GM18909 (cell line): ENCODE measurements at regions not wholly inside any gene's neighbourhood (a gene's known extent, or its start where the extent isn't known, plus 50 kb on each side); places are given as distances from the start of the nearest gene placed in this dataset.

Experiments used
- ATAC-seq: cut with Tn5 transposase; IDR thresholded peaks from one replicate; pipeline ENCODE4 v1.9.1; 2021; ENCODE audit warnings: mild to moderate bottlenecking; ENCODE audit not compliant: unreplicated experiment, poor library complexity

DNA sequence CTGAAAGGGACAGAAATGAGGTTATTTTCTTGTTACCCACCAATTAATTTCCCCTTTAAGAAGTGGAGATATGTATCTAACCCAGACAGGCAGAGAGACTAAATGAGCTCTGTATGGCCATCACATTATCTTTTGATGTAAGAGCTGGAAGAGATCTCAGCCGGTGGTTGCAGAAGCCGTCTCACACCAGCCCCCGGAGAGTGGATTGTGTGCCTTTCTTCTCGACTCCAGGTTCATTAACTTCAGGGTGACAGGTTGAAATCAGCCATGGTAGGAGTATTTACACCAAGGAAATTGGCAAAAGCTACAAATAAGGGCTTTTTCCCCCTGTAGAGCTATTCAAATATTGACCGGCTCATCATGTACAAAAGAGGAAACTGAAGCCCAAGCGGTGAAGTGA is 580.3 kb upstream of the CADM1 start:
- no peak for ATAC-seq

DNA sequence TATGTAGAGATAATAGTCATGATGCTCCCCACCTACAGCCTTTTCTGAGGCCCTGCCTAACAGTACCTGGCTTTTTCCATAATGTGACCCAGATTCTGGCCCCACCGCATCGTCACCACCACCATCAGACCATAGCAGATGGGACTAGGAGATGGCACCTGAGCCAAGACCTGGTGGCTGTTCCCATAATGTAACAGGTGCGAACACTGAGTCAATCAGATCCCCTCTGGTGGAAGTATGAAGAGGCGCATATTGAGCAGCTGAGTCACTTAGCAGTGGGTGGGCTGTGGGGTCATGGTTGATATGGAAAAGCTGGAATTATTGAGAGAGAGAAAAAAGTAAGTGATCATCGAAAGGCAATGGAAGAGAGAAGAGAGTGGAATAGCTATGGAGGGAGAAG is 578.0 kb upstream of the CADM1 start:
- ATAC-seq, result no peak

DNA sequence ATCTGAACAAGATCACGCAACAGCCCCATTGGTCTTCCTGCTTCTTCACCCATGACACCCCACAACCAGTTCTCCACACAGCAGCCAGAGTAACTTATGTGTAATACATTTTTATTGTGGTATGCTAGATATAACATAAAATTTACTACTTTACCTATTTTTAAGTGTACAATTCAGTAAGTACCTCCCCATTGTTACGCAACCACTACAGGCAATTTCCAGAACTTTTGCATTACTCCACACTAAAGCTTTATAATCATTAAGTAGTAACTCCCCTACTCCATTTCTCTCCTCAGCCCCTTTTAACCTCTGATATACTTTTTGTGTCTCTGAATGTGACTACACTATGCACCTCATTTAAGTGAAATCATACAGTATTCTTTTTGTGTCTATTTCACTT is 575.4 kb upstream of the CADM1 start:
- ATAC-seq, result no peak

DNA sequence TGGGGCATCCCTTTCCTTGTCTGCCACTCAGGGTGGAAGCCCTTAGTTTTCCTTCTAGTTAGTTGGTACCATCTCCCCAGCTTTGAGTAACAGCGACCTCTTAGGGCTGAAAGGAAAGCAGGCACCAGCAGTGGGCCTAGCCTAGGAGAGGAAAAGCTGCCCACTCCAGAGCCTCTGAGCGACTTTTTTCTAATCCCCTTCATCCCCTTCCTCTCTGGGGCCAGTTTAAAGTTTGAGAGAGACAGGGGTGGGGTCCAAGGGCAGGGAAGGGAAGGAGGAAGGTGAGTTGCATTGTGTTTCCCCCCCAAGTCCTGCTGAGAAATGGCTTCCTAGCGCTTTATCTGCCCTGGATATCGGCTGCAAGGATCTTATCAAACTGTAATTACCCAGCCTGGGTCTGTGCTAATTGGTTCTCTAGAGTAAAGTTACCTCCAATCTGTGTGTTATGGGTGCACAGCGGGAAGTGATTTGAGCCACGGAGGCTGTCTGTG is 573.9 kb upstream of the CADM1 start:
- no peak for ATAC-seq

DNA sequence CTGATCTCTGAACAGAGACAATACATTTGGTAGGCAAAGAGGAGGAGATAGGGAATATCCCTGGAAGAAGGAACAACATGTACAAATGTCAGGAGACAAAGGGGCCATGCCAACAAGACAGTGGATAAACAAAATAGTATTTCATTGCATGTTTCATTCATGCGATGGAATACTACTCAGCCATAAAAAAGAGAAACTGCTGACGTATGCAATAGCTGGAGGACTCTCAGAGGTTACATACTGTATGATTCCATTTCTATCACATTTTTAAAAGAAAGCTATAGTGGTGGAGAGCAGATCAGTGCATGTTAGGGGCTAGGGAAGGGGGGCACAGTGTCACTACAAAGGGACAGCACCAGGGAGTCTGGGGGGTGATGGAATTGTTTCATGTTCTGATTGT is 572.9 kb upstream of the CADM1 start:
- no peak for ATAC-seq

DNA sequence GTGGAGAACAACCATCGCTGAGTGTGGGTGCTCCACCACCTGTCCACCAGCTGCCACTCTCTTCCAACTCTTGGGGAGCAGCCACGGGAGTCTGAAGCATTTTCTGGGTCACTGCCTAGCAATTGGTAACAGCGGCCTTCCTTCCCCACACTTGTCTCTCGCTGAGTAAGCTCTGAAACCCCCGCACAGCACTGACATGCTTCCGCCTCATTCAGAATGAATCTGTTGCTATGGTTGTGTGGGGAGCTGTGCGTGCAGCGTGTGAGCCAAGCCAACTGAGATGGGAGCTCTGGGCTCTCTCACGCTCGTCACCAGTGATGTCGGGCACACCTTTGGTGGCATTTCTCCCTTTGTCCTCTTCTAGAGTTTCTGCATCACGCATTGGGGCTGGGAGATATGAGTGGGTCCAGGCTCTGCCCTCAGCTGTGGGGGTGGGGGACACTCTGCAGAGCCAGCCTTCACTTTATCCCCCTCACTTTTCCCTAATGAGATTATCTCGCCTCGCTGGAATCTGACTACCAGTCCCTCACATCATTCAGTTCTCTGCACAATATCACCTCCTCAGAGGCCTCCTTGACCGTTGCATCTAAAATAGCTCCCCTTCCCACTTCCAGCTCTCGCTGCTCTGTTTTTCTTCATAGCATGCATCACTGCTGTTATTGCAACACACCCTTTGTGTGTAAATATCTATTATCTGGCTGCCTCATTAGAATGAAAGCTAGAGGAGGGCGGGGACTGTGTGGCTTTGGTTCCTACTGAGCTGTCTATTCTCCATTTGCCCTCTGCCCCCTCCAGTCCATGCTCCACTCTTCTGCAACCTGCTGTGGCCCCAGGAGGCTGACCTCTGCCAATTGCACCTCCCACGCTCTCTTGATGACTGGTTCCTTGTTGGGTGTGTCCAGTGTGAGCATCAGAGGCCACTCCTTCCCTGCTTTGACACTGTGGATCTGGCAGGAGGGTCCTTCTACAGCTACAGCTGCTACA is 569.9 kb upstream of the CADM1 start:
- ATAC-seq, result peak; percentile 66

DNA sequence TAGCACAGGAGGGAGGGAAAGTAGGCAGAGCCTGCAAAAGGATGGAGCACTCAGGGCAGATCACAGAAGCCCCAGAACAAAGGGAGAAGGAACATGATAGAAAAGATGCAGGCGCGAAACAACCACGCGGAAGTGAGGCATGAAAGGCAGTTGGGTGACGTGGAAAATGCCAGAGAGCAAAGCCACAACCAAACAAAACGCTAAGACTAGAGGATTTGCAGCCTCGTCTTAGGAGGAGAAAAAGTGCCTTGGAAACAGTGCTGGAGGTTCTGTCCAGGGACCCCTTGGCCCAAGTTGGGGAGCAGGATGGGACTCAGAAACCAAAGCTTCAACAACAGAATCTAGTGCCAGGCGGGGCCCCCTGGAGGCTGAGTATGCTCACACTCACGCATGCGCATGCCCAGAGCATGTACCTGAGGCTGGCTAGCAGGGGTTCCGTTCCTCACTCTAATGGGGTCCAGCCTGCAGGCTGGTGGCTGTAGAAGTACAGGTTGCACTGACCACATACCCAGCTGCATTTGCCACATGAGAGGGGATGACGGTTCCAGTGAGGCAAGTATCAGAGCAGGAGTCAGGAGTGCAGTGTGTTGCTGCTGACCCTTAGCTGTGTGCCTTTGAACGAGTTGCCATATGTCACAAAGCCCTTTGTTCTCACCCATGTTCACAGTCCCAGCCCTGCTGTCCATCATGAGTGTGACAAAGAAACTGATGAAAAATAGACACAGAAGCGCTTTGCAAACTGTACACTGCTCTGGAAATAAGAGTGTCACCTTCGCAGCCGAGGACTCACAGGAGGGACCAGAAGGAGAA is 568.6 kb upstream of the CADM1 start:
- no peak for ATAC-seq

DNA sequence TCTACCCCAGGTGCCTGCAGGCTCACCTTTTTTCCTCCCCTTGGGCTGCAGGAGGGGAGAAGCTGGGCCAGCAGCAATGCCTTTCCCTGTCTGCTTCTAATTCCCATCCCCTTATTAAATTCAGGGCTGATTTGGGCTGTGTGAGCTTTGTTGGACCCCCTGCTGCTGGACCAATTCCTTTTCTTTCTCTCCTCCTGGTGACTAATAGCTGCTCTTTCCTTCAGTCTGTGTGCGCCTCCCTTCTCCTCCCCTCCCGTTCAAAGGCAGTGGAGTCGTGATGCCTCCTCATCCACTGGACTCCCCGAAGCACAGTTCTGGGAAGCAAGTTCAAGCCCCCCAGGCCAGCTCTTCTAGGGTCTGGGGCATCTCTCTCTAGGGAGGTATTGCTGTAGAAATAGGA is 567.9 kb upstream of the CADM1 start:
- ATAC-seq, result no peak

DNA sequence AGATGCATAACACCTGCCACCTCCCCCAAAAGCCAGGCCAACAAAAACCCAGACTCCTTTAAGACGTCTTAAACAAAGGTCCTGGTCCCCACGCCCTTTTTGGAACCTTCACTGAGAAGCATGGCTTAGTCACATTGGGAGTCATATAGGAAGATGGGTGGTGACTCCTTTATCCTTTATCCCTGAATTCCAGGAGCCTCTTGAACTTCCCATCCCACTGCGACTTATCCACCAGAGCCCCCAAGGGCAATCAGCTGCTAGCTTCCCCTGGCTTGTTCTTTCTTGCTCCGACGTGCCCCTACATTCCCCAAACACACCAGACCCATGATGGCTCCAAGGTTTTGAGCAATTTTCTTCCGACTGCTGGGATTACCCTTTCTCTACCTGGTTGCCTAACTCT is 567.0 kb upstream of the CADM1 start:
- ATAC-seq, result no peak

DNA sequence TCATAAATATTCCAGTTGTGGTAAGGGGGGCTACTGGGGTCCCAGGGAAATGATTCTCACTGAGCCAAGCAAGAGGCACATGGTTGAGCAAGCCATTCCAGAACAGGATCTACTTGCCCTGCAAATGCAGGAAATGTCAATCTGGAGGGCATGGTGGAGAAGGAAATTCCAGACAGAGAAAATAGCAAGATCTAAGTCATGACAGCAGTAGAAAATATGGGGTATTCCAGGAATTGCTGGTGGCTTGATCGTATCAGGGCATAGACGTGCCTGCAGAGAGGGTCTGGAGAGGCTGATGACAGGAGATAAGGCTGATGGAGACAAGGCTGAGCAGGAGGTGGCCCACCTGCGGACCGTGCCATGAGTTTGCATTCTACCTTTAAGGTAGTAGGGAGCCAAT is 566.3 kb upstream of the CADM1 start:
- no peak for ATAC-seq

DNA sequence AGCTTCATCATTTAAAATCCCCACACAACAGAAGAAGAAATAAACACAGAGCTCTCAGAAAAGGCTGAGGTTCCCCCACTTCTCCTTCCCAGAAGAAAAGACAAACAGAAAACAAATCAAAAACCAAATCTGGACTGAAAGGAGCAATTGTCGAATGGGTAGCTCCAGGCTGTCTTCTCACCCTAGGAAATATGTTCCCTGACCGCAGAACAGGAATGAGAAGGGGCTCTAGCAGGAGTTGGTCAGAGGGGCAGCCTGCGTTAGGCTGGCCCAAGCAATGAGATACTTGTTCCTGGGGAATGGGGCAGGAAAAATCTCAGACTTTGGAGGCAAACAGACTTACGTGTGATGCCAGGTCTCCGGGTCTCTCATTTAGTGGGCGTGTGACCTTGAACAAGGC is 562.6 kb upstream of the CADM1 start:
- ATAC-seq, result no peak

DNA sequence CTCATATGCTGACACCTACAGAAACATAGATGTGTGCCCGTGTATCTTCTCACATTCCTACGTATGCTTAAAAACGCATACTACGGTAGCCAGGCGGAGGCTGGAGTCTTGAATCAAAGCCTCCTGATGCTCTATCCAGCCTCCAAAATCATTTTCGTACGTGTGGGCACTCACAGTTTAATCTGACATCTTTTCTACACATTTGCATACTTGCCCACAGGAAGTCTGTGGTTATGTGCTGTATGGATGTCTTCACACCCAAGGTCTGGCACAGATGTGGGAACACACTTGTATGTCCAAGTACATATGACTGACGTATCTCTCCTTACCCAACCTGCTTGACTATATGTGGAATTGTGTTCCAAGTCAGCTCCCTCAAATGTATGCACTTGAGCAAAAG is 561.8 kb upstream of the CADM1 start:
- no peak for ATAC-seq

DNA sequence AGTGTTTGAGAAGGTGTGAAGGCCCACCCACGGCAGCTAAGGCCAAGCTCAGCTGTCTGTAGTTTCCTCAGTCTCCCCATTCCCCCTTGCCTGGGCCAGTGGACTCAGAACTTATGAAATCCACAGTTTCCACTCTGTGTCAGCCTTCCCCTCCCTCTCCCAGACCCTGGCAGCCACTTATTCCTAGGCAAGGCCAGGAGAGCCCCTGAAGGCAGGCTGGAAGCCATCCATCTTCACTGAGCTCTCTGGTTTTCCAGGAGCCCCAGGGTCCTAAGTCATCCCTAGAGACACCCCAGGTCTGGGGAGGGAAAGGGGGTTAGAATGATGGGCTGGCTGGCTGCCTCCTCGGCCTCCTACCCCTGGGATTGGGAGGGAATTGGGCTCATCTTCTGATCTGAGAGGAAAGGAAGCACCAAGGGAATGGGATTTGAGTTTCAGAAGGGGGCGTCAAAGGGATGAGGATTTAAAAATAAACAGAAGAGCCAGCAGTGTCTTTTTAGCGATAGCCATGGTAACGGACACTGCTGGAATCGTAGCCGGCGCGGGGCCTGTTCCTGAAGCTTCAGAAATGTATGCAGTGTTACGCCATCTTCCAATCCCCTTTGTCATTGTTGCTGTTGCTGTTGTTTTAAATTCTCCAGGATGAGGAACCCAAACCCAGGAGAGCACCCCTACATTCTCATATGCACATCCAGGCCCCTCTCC is 561.1 kb upstream of the CADM1 start:
- ATAC-seq, result no peak

DNA sequence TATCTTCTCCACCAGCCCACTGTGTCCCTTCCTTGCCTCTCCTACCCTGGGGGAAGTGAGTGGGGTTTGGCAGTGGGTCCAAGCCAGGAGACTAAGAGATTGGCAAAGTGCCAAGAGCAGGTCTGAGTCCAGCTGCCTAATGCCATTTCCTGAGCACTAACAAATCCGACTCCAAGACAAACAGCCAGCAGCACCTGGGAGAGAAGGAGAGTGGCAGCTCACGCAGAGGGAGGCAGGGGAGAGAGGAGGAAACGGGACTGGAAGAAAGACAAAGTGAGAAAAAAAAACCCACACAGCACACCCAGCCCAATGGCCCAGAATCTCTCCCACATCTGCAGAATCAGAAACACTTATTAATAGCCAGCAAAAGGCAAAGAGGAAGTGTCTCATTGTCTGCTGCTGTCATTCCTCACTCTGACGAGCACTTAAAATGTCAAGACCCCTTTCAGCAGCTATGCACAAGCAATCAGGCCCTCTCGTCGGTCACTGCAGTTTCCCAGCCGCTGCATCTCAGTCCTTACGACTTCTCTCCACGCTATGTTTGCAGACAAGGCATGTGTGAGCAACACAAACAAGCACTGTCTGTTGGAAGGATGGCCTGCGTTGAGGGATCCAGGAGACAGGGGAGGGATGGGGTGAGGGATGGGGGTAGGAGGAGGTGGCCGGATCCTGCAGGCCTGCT is 558.4 kb upstream of the CADM1 start:
- ATAC-seq, result no peak

DNA sequence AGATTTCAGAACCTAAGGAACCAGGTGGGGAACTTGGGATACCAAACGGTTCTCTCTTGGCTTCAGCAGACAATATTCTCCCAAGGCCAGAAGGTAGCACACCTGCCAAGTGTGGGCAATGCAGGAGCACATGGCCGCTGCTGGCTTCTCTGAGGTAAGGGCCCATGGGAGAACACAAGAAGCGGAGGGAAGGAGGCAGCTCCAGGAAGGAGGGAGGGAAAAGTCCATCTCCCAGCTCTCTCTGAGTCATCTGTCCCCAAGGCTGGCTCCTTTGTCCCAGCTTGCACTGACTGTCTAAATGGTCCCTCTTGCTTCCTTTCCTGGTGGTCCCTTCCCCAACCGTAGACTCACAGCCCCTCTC is 557.9 kb upstream of the CADM1 start:
- ATAC-seq, result no peak

DNA sequence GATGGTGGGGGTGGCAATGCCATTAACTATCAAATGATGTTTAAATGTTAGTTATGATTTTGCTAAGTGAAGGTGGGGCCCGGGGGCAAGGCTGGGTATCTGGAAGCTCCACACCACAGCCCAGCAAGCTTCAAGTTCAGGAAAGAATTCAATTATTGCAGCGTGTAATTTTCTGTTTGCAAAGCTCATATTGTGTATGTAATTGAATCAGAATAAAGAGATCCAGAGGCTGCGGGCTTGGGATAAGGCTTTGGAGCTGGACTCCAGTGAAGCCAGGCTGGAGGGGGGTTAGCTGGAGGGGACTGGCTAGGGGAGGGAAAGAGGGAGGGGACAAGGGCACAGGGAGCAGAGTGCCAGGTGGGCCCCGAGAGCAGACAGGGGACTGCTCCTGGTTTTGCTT is 557.1 kb upstream of the CADM1 start:
- ATAC-seq, result no peak

DNA sequence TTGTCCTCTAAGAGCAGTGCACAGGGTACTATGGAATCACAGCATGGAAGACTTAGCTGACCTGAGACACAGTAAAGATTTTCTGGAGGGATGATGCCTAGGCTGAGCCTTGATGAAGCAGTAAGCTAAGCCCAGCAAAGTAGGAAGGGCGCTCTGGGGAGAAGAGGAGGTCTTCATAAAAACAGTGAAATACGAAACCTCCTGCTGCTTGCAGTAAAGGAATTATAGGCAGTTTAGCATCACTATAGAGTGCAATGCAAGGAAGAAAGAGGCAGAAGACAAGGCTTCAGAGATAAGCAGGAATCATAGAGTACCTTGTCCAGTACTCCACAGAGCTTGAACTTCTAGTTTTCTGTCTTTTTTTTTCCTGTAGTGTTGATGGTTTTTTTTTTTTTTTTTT is 555.7 kb upstream of the CADM1 start:
- ATAC-seq, result no peak

DNA sequence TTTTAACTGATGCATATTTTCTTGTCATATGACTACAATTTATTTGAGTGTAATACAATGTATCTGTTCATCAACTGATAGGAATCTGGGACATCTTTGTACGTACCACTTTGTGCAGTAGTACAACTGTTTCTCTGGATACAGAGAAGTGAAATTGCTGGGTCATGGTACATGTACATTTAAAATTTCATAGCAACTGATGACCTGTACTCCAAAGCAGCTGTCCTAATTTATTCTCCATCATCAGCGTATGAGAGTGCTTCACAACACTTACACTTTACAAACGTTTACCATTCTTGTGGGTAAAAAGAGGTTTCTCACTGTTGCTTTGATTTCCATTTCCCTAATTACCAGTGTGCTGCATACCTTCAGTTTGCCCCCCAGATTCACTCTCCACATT is 552.8 kb upstream of the CADM1 start:
- ATAC-seq, result no peak

DNA sequence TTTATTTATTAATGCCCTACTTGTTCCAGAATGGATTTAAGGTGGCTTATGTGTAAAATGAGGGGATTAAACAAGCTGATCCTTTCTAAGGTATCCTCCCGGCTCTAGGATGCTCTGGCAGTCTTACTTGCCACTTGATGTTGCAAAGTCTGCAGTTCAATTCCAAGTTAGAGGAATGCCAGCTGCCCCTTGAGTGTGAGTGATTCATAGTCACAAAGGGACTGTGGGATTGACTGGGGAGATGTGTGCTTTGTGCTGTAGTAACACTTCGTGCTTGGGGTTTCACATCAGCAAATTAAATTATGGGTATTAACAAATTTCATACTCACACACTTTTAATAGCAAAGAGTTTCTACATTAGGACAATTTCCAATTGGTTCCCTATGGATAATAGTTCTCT is 550.8 kb upstream of the CADM1 start:
- ATAC-seq, result no peak

DNA sequence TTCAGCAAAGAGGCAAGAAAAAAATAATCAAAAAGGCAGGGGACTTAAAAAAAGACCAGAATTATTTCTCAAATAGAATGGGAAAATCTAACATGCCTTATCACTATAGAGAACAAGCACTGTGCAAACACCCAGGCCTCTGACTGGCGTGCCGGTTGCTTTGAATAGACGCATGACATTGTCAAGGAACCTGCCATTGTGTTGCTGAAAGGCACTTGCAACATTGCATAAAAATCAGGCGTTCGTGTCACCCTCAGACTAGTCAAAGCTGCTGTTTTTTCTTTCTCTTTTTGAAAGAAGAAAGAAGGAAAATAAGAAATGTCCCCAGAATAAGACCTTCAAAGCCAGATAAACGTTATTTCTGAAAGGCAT is 549.3 kb upstream of the CADM1 start:
- ATAC-seq, result no peak
